Sigmoid colon (tissue), 6 donors: ENCODE measurements at regions not wholly inside any gene's neighbourhood (a gene's known extent, or its start where the extent isn't known, plus 50 kb on each side); places are given as distances from the start of the nearest gene placed in this dataset.
"Not testable (repeated sequence)": the region's sequence is repeated elsewhere in the genome, so short reads cannot be mapped to it uniquely, and the experiment has no call there.

ENCODE experiments used
- DNase-seq: peaks from one replicate; pipeline ENCODE4 v3.0.0-alpha.2; 2019
- H3K27ac ChIP-seq, 4 donors: fragments of 200-600 bp; sonication (generic); one replicate each; pipeline ENCODE4 v1.5.1; 2016 to 2019; ENCODE audit warnings: mild to moderate bottlenecking in 1 of 4
- H3K27me3 ChIP-seq, 3 donors: fragments of 200-600 bp; sonication (generic); one replicate each; pipeline ENCODE4 v1.5.1; 2019; ENCODE audit warnings: mild to moderate bottlenecking in 1 of 3
- H3K36me3 ChIP-seq, 4 donors: fragments of 200-600 bp; sonication (generic); one replicate each; pipeline ENCODE4 v1.5.1; 2016 to 2019
- H3K4me1 ChIP-seq, 4 donors: fragments of 200-600 bp; sonication (generic); one replicate each; pipeline ENCODE4 v1.5.1; 2017 to 2019
- H3K4me3 ChIP-seq, 4 donors: fragments of 200-600 bp; sonication (generic); one replicate each; pipeline ENCODE4 v1.5.1; 2017 to 2019; ENCODE audit warnings: mild to moderate bottlenecking in 2 of 4, moderate library complexity in 1 of 4
- H3K9me3 ChIP-seq, 4 donors: fragments of 200-600 bp in 3 of 4; sonication (generic) in 3 of 4; one replicate each; pipeline versions ENCODE4 v1.5.1 to v1.6.1; 2013 to 2019
- CTCF ChIP-seq, 4 experiments: fragments of 450-650 bp in 3 of 4; fragments of 200-600 bp in 1 of 4; IDR thresholded peaks; one replicate each; pipeline ENCODE4 v1.5.1; 2016 to 2019; ENCODE audit warnings: antibody characterized with exemption in 4 of 4, mild to moderate bottlenecking in 3 of 4, moderate library complexity in 2 of 4
- EP300 ChIP-seq, 4 donors: sonication (generic); formaldehyde crosslinking; IDR thresholded peaks; one replicate each; pipeline ENCODE4 v1.6.1; 2017; ENCODE audit warnings: antibody characterized with exemption in 4 of 4
- POLR2A ChIP-seq, 2 donors: fragments of 450-650 bp; IDR thresholded peaks; one replicate each; pipeline ENCODE4 v1.6.1; 2016; ENCODE audit warnings: antibody characterized with exemption in 2 of 2, mild to moderate bottlenecking in 2 of 2, moderate library complexity in 2 of 2
- POLR2AphosphoS5 ChIP-seq, 4 donors: sonication (generic); formaldehyde crosslinking; IDR thresholded peaks; one replicate each; pipeline ENCODE4 v1.6.1; 2017; ENCODE audit warnings: antibody characterized with exemption in 4 of 4
- WGBS, 2 donors: extraction: QIAGEN DNeasy Blood & Tissue Kit; methylation state at CpG; one replicate each; pipeline ENCODE4 v1.1.7; 2013; 5-methylcytosine and 5-hydroxymethylcytosine counted together
- intact Hi-C: fragments of 100-400 bp; cut with DNase I; formaldehyde crosslinking; loops from one replicate; pipeline ENCODE4 v1.15.1; 2023
- donor health status: healthy with polysubstance abuse.
- donor health status: healthy.

- no peak for DNase-seq
- TF ChIP-seq EP300 (IDR thresholded peaks at IDR 0.05), result no peak
- no peak for TF ChIP-seq CTCF (IDR thresholded peaks at IDR 0.05)
- no peak for TF ChIP-seq POLR2A (IDR thresholded peaks at IDR 0.05)
- TF ChIP-seq POLR2AphosphoS5 (IDR thresholded peaks at IDR 0.05), result no peak
- Histone ChIP-seq H3K27me3 (peaks cover 0 to 10% (median 0%) of the 10 kb centered on the region in 3 donors), H3K4me1 (no peaks in the 10 kb centered on the region), H3K36me3 (no peaks in the 10 kb centered on the region), H3K4me3 (no peak overlapping the region), H3K27ac (no peak overlapping the region), H3K9me3 (no peaks in the 10 kb centered on the region)
- intact Hi-C loops, result no loop called here
- WGBS, 2 donors, result 86 to 88% methylated on average over 10 of the region's 10 CpGs
These were observed 226.9 kb upstream of the SHH start for GRCh38 chr7:156039194-156039593.

- Histone ChIP-seq H3K9me3 (no peaks in the 10 kb centered on the region), H3K27ac (no peak overlapping the region), H3K36me3 (no peaks in the 10 kb centered on the region), H3K27me3 (peaks cover 0 to 10% (median 0%) of the 10 kb centered on the region in 3 donors), H3K4me1 (no peaks in the 10 kb centered on the region), H3K4me3 (no peak overlapping the region)
- intact Hi-C loops, result no loop called here
- TF ChIP-seq EP300 (IDR thresholded peaks at IDR 0.05), result no peak
- WGBS, 2 donors, result 79 to 83% methylated on average over 9 of the region's 9 CpGs
- no peak for DNase-seq
These were observed 226.1 kb upstream of the SHH start for GRCh38 chr7:156038345-156038744.

DNA sequence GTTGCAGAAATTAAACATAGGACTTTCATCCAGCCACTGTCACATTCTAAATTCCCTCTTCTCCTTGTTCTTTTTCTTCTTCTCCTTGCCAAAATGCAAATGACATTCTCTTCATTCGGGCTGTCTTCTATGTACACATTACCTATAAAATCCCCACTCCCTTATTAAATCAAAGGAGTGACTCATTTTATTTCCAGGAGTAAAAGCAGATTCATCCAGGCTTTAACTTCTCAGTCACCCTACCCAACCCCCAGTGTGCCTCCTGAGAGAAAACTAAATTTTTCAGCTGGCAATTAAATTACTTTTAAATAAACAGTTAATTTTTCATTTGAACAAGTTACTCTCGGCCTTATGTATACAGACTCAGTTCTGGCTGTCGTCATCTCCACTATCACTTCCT is 223.9 kb upstream of the SHH start:
- no peak for DNase-seq
- Histone ChIP-seq H3K4me3 (no peak overlapping the region), H3K4me1 (no peaks in the 10 kb centered on the region), H3K27me3 (peaks cover 0 to 10% (median 0%) of the 10 kb centered on the region in 3 donors), H3K9me3 (no peaks in the 10 kb centered on the region), H3K27ac (no peak overlapping the region), H3K36me3 (no peaks in the 10 kb centered on the region)
- intact Hi-C loops, result no loop called here
- TF ChIP-seq EP300 (IDR thresholded peaks at IDR 0.05), result no peak
- TF ChIP-seq POLR2AphosphoS5 (IDR thresholded peaks at IDR 0.05), result no peak
- no peak for TF ChIP-seq POLR2A (IDR thresholded peaks at IDR 0.05)
- TF ChIP-seq CTCF (IDR thresholded peaks at IDR 0.05), result no peak
- WGBS, 2 donors, result 35 to 44% methylated on average over 3 of the region's 3 CpGs

GRCh38 chr7:156035387-156035786 is 223.1 kb upstream of the SHH start:
- DNase-seq, H3K9me3 ChIP-seq, H3K4me1 ChIP-seq, intact Hi-C loops, H3K27ac ChIP-seq, H3K36me3 ChIP-seq, H3K4me3 ChIP-seq: not testable (repeated sequence)
- peaks cover 0 to 13% (median 0%) of the 10 kb centered on the region in 3 donors for H3K27me3 ChIP-seq
- 95% methylated on average over 19 of the region's 19 CpGs for WGBS, 2 donors

DNA sequence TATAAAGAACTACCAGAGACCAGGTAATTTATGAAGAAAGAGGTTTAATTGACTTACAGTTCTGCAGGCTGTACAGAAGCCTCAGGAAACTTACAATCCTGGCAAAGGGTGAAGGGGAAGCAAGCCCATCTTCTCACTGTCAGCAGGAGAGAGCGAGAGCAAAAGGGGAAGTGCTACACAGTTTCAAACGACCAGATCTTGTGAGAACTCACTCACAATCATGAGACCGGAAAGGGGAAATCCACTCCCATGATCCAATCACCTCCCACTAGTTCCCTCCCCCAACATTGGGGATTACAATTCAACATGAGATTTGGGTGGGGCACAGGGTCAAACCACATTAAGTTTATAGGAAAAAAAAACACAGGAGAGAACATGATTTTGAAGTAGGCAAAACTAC is 222.1 kb upstream of the SHH start:
- Histone ChIP-seq H3K27ac (no peak overlapping the region), H3K4me1 (no peaks in the 10 kb centered on the region), H3K9me3 (no peaks in the 10 kb centered on the region), H3K4me3 (no peak overlapping the region), H3K27me3 (peaks cover 0 to 23% (median 0%) of the 10 kb centered on the region in 3 donors), H3K36me3 (no peaks in the 10 kb centered on the region)
- TF ChIP-seq CTCF (IDR thresholded peaks at IDR 0.05), result no peak
- TF ChIP-seq POLR2A (IDR thresholded peaks at IDR 0.05), result no peak
- TF ChIP-seq POLR2AphosphoS5 (IDR thresholded peaks at IDR 0.05), result no peak
- no peak for TF ChIP-seq EP300 (IDR thresholded peaks at IDR 0.05)
- intact Hi-C loops, result no loop called here
- WGBS, 2 donors, result 20 to 28% methylated on average over 3 of the region's 3 CpGs
- DNase-seq, result no peak

- Histone ChIP-seq H3K9me3 (no peaks in the 10 kb centered on the region), H3K4me3 (no peak overlapping the region), H3K27ac (no peak overlapping the region), H3K36me3 (no peaks in the 10 kb centered on the region), H3K4me1 (no peaks in the 10 kb centered on the region), H3K27me3 (peaks cover 0 to 13% (median 0%) of the 10 kb centered on the region in 3 donors)
- TF ChIP-seq POLR2AphosphoS5 (IDR thresholded peaks at IDR 0.05), result no peak
- TF ChIP-seq POLR2A (IDR thresholded peaks at IDR 0.05), result no peak
- TF ChIP-seq CTCF (IDR thresholded peaks at IDR 0.05), result no peak
- no peak for TF ChIP-seq EP300 (IDR thresholded peaks at IDR 0.05)
- intact Hi-C loops, result no loop called here
- DNase-seq, result no peak
These were observed 220.7 kb upstream of the SHH start for GRCh38 chr7:156032973-156033372.
